Endodermal cell (in vitro differentiated cells): ENCODE measurements at regions not wholly inside any gene's neighbourhood (a gene's known extent, or its start where the extent isn't known, plus 50 kb on each side); places are given as distances from the start of the nearest gene placed in this dataset.

Source experiments
- DNase-seq: peaks from one replicate; pipeline ENCODE4 v3.0.0-alpha.2; 2017
- H3K27ac ChIP-seq: 2 replicates; pipeline ENCODE4 v1.5.1; 2013; ENCODE audit warnings: mild to moderate bottlenecking, low read depth, low read length, moderate library complexity
- H3K27me3 ChIP-seq: 2 replicates; pipeline ENCODE4 v1.6.1; 2013; ENCODE audit warnings: mild to moderate bottlenecking, low read length, moderate library complexity; ENCODE audit not compliant: insufficient read depth, control insufficient read depth, poor library complexity, severe bottlenecking
- H3K36me3 ChIP-seq: 2 replicates; pipeline ENCODE4 v1.7.0; 2013; ENCODE audit warnings: mild to moderate bottlenecking, low read length, moderate library complexity; ENCODE audit not compliant: control insufficient read depth, insufficient read depth
- H3K4me1 ChIP-seq: one replicate; pipeline ENCODE4 v1.7.0; 2013; ENCODE audit warnings: low read length; ENCODE audit not compliant: control insufficient read depth, insufficient read depth
- H3K4me3 ChIP-seq: 2 replicates; pipeline ENCODE4 v1.5.1; 2013; ENCODE audit warnings: mild to moderate bottlenecking, low read length, moderate library complexity
- H3K9ac ChIP-seq: 2 replicates; pipeline ENCODE4 v1.6.1; 2013; ENCODE audit warnings: mild to moderate bottlenecking, low read length, moderate library complexity; ENCODE audit not compliant: poor library complexity, severe bottlenecking; ENCODE audit errors: extremely low read depth
- H3K9me3 ChIP-seq: 2 replicates; pipeline ENCODE4 v1.6.1; 2013; ENCODE audit warnings: mild to moderate bottlenecking, low read length, moderate library complexity; ENCODE audit not compliant: control insufficient read depth
- H3K27ac Mint-ChIP-seq: 2 replicates; pipeline ENCODE4 v1.8.0; 2020; ENCODE audit warnings: mixed read lengths
- H3K27me3 Mint-ChIP-seq: 2 replicates; pipeline ENCODE4 v1.8.0; 2021; ENCODE audit warnings: mild to moderate bottlenecking, mixed read lengths; ENCODE audit not compliant: insufficient read depth
- H3K36me3 Mint-ChIP-seq: 2 replicates; pipeline ENCODE4 v1.8.0; 2020; ENCODE audit warnings: low read depth, mixed read lengths
- H3K4me1 Mint-ChIP-seq: 2 replicates; pipeline ENCODE4 v1.8.0; 2020; ENCODE audit warnings: mixed read lengths
- H3K4me3 Mint-ChIP-seq: 2 replicates; pipeline ENCODE4 v1.8.0; 2020; ENCODE audit warnings: mild to moderate bottlenecking, moderate library complexity, mixed read lengths
- H3K9me3 Mint-ChIP-seq: 2 replicates; pipeline ENCODE4 v1.8.0; 2020; ENCODE audit warnings: mild to moderate bottlenecking, mixed read lengths
- CTCF ChIP-seq: fragments of 200-600 bp; sonication (generic); conservative IDR thresholded peaks from 2 replicates; pipeline ENCODE4 v1.5.0; 2021; ENCODE audit warnings: antibody characterized with exemption, mild to moderate bottlenecking
- WGBS, 2 experiments: methylation state at CpG; one replicate each; pipeline versions ENCODE4 v1.1.5 to v1.1.7; 2013; ENCODE audit warnings: missing lambda C conversion rate in 2 of 2, mixed read lengths in 1 of 2; ENCODE audit not compliant: insufficient coverage in 1 of 2, insufficient read length in 1 of 2; 5-methylcytosine and 5-hydroxymethylcytosine counted together

- no peaks in the 10 kb centered on the region for H3K9me3 Mint-ChIP-seq
These were observed 125.2 kb upstream of the CDH6 start for GRCh38 chr5:31068287-31068686.

GRCh38 chr5:31066655-31067328 is 126.7 kb upstream of the CDH6 start:
- no peak overlapping the region for H3K9ac ChIP-seq
- H3K27me3 Mint-ChIP-seq, result no peaks in the 10 kb centered on the region
- H3K4me1 ChIP-seq, result no peaks in the 10 kb centered on the region
- no peaks in the 10 kb centered on the region for H3K27me3 ChIP-seq
- no peak overlapping the region for H3K27ac Mint-ChIP-seq
- WGBS, 2 experiments, result 89 to 100% methylated on average over 1 to 5 of the region's 5 CpGs
- no peaks in the 10 kb centered on the region for H3K4me1 Mint-ChIP-seq
- no peaks in the 10 kb centered on the region for H3K9me3 Mint-ChIP-seq
- H3K9me3 ChIP-seq, result no peaks in the 10 kb centered on the region
- TF ChIP-seq CTCF, result no peak
- no peak overlapping the region for H3K4me3 ChIP-seq
- no peak overlapping the region for H3K27ac ChIP-seq
- no peaks in the 10 kb centered on the region for H3K36me3 Mint-ChIP-seq
- no peak for DNase-seq
- no peak overlapping the region for H3K4me3 Mint-ChIP-seq
- no peaks in the 10 kb centered on the region for H3K36me3 ChIP-seq

More at GRCh38 chr5:31068287-31068686, 125.2 kb upstream of the CDH6 start:
- no peak overlapping the region for H3K9ac ChIP-seq
- H3K27me3 Mint-ChIP-seq, result no peaks in the 10 kb centered on the region
- 90 to 100% methylated on average over 1 of the region's 1 CpG for WGBS, 2 experiments
- TF ChIP-seq CTCF, result no peak
- no peaks in the 10 kb centered on the region for H3K27me3 ChIP-seq
- no peak overlapping the region for H3K4me3 Mint-ChIP-seq
- no peak overlapping the region for H3K27ac ChIP-seq
- no peaks in the 10 kb centered on the region for H3K36me3 Mint-ChIP-seq
- no peaks in the 10 kb centered on the region for H3K9me3 ChIP-seq
- no peak for DNase-seq
- no peak overlapping the region for H3K27ac Mint-ChIP-seq
- H3K36me3 ChIP-seq, result no peaks in the 10 kb centered on the region
- no peaks in the 10 kb centered on the region for H3K4me1 Mint-ChIP-seq
- H3K4me1 ChIP-seq, result no peaks in the 10 kb centered on the region
- no peak overlapping the region for H3K4me3 ChIP-seq

- H3K27ac ChIP-seq, result no peak overlapping the region
- H3K36me3 ChIP-seq, result no peaks in the 10 kb centered on the region
- H3K9me3 Mint-ChIP-seq, result no peaks in the 10 kb centered on the region
- H3K9ac ChIP-seq, result no peak overlapping the region
- no peak for DNase-seq
- H3K27me3 ChIP-seq, result no peaks in the 10 kb centered on the region
- H3K4me1 ChIP-seq, result no peaks in the 10 kb centered on the region
- no peaks in the 10 kb centered on the region for H3K9me3 ChIP-seq
- H3K36me3 Mint-ChIP-seq, result no peaks in the 10 kb centered on the region
- H3K27ac Mint-ChIP-seq, result no peak overlapping the region
- 79 to 92% methylated on average over 3 of the region's 3 CpGs for WGBS, 2 experiments
- H3K4me3 ChIP-seq, result no peak overlapping the region
- no peaks in the 10 kb centered on the region for H3K4me1 Mint-ChIP-seq
- no peak for TF ChIP-seq CTCF
- no peaks in the 10 kb centered on the region for H3K27me3 Mint-ChIP-seq
- H3K4me3 Mint-ChIP-seq, result no peak overlapping the region
These were observed 129.3 kb upstream of the CDH6 start for GRCh38 chr5:31064215-31064614.
